GM18858 (cell line): ENCODE measurements at regions not wholly inside any gene's neighbourhood (a gene's known extent, or its start where the extent isn't known, plus 50 kb on each side); places are given as distances from the start of the nearest gene placed in this dataset.

Experiments used
- ATAC-seq: cut with Tn5 transposase; IDR thresholded peaks from one replicate; pipeline ENCODE4 v1.9.1; 2021; ENCODE audit not compliant: unreplicated experiment

DNA sequence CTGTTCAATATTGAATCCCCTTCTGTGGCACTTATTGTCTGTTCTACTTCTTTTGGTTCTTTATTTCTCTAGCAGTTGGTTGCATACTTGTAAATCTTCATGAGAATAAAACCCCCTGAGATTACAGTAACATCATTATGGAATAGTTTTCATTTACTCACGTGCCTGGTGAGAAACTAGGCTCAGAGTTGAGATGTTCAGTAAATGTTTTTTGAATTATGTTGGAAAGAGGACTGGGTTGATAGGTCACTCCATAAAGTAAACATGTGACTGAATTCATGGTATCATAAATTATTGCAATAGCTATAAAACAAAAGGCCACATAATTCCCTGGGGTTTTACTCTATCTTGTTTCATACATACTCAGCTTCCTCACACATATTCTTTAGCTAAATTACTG lies 174.2 kb upstream of the C9orf72 start:
- no peak for ATAC-seq

DNA sequence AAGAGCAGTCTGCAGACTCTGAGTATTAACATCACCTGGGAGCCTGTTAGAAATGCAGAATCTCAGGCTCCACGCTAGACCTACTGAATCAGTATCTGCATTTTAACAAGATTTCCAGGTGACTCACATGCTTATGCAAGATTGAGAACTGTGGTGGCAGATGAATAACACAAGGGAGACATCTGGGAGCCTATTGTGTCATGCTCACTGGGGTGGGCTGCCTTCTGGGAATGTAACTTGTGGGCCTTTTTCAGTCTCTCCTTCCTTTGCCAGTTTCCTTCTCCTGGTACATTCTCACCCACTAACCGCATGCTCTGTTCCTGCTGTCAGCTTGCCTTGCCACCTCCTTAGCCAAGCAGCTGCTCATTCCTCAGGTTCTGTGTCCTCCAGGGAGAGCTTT lies 176.6 kb upstream of the C9orf72 start:
- no peak for ATAC-seq

DNA sequence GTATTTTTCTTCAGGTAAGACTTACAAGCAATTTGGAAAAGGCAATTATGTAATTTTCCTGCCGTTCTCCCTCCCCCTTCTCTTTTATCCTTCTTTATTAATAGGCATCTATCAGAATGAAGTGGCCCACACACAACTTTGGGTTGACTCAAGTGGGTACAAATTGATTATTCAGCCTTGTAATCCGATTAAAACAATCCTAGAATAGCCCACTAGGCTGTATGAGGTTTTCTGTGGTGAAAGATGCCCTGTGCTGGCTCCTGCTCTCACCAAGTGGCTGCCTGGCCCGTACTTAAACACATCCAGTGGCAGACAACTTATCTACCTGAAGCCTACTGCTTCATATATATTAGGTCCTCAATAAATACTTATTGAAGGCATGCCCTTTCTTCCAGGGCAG lies 177.3 kb upstream of the C9orf72 start:
- ATAC-seq, result no peak

DNA sequence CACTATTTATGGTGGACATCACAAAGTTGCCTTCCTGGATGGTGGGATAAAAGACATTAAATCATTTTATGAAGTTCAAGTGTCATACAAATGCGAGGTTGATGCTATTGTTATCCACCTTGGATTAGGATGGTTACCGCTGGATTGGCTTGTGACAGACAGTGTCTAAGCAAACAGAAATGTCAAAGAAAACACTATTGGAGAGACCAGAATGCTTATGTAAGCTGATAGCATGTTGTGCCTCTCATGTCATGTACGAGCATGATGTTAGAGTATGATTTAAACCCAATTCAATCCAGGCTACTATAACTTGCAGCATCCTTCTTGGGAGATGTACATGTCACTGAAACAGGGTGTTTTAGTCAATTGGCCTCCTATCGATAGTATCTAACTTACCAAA lies 178.8 kb upstream of the C9orf72 start:
- no peak for ATAC-seq

DNA sequence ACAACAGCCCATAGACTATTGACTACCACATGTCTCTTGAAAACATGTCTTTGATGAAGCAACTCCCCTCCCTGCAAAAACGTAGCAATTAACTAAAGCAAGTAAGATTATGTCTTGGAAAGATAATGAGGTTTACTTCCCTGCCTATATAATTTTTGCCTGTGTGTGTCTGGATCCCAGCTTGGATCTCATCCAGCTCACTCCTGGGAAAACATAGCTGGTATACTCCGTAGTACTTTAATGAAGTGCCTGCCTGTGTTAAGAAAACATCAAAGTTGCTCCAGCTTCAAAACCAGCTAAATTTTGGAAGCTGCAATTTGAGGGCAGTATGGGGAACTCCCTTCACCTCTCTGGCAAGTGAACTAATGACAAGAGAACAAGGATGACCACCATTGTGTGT lies 182.6 kb upstream of the C9orf72 start:
- no peak for ATAC-seq

DNA sequence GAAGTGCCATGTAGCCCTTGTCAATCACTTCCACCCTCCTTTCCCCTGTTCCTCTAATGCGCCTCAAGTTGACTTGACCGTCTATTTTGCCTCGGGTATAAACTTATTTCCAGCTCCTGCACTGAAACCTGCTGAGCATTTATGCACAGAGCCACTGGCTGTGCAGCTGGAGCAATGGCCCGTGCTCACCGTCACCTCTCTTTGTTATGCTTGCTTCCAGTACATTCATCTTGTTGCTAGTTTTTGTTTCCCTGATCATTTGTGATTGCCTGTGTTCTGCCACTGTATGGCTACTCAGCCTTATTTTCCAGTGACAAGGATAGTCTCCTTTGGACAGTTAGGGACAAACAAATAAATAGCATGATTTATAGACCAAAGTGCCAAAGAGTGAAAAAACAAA lies 183.1 kb upstream of the C9orf72 start:
- ATAC-seq, result no peak

DNA sequence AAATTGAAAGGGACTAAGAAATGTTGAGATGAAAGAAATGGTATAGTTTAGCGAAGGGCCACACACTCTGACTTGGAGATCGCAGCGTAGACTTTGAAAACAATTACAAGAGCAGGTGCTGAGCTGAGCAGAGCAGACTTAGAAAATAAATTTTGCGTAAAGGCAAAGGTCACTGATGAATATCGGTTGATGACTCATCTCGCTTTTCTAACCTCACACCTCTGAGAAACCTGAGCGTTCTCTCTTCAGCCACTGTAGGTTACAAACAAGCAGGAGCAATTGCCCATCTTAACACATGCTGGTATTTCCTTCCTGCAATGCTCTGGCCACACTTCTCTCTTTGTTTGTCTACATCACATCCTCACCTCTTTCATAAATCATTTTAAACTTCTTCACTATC lies 190.6 kb upstream of the C9orf72 start:
- ATAC-seq, result no peak

DNA sequence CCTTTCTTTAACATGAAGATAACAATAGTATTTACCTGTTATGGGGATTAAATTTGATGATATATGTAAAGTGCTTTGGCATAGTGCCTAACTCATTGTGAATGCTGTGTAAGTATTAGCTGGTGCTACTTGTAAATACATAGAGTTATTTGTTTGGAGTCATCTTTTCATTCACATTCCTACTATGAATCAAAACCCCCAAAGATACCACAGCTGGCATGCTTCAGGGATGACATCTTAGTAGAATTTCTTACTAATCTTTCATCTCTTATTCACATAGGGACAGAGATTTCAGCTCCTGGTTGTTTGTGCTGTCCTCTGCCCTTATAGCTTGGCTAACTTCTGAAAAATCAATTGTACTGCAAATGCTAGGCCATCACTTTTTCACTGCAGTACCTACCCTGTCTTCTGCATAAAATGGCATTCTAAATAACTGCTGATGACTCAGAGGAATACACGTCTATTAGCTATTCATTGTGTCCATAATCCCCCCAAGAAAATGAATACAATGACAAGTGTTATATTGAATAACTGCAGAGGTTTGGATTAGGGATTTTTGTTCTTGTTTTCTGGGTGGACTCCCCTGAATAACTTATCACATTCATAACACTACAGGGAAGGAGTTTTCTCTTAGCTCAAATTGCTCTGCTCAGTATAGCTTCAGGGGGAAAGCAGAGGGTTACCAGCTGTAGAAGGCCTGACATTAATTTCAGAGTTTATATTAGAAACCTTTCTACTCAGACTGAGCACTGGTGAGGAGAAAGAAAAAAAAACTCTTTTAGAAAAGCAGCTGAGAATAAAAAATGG lies 192.2 kb upstream of the C9orf72 start:
- ATAC-seq, result no peak

DNA sequence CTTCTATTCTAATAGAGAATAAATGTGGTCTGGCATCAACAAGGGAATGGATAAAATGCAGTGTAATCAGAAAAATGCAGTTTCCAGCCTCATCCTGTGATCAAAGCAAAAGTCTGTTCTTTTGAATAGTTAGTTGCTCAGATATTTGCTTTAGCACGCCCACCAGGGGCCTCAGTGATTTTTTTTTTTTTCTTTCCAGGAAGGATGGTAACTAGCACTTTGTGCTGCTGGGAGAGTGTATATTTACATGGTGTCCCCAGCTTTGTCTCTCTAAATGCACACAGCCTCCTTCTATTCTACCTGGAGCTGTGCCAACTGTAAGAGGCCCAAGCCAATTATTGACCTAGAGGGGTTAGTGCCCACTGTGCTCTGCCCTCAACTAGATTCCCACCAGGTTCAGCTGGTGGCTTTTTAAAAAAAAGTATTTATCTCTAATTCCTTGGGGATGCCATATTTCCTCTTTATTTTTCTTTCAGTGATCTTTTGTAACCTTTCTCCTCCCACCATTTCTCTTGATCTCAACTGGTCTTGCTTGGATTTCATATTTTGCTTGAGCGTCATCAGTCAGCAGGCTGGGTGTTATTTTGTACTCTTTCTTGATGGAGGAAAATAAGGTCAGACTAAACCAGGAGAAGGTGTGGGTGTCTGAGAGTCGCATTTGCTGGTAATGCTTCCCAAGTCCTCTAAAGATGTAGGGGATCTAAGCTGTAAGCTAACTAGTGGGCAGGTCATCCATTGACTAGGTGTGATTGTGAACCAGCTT lies 193.0 kb upstream of the C9orf72 start:
- ATAC-seq, result no peak

DNA sequence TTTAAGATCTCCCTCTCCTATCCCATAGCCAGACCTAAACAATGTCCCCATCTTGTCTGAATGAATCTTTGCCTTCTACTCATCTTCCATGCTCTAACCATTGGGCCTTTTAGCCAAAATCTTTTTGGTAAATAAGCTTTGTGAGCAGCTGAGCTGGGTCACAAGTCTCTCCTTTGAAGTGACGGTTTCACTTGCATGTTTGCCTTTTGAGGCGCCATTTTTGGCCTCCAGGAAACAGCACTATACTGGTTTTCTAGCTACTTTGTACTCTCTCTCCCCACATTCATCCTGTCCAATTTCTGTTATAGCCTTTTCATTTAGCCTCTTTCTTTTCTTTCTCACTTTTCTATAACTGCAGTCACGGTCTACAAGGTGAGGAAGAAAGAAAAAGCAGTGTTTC lies 195.5 kb upstream of the C9orf72 start:
- no peak for ATAC-seq

DNA sequence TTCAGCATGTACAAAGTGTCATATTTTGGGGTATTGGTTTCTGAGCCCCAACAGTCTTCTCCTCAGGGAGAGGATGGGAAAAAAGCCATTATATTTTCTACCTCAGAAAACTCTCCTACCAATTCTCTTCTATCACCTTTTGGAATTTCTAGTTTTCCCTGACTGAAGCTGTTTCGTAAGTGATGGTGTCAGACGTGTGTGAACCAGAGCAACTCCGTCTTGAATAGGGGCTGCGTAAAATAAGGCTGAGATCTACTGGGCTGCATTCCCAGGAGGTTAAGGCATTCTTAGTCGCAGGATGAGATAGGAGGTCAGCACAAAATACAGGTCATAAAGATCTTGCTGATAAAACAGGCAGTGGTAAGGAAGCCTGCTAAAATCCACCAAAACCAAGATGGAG lies 197.3 kb upstream of the C9orf72 start:
- ATAC-seq, result no peak

DNA sequence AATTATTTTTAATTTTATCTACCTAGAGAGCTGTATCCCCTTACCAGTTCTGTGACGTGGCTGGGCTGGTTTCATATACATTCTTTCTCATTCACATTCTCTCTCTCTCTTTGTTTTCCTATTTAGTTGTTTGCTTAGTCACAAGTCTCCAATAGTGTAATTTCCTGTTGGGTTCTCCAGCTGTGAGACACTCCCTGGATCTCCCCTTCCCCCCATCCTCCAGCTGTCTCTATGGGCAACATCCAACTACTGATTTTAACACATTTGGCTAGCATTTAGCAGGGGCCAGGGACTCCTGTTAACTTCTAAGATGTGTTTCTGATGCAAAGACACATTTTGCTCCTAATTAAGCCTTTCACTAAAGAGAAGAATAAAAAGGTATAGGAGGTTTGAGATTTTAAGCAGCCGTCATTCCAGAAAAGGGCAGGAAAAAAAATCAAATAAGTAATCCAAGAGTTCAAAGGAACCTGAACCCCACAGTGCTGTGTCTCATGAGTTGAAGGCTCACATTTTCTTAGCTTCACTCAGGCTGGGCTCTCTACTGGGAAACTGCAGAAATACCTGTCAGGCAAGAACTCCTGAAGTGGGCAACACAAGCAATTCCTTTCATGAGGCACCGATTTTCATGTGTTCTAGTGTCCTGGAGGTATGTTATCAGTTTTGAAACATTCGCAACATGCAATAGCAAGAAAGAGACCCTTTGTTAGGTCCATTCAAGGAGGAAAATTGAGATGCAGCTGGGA lies 198.7 kb upstream of the C9orf72 start:
- no peak for ATAC-seq

DNA sequence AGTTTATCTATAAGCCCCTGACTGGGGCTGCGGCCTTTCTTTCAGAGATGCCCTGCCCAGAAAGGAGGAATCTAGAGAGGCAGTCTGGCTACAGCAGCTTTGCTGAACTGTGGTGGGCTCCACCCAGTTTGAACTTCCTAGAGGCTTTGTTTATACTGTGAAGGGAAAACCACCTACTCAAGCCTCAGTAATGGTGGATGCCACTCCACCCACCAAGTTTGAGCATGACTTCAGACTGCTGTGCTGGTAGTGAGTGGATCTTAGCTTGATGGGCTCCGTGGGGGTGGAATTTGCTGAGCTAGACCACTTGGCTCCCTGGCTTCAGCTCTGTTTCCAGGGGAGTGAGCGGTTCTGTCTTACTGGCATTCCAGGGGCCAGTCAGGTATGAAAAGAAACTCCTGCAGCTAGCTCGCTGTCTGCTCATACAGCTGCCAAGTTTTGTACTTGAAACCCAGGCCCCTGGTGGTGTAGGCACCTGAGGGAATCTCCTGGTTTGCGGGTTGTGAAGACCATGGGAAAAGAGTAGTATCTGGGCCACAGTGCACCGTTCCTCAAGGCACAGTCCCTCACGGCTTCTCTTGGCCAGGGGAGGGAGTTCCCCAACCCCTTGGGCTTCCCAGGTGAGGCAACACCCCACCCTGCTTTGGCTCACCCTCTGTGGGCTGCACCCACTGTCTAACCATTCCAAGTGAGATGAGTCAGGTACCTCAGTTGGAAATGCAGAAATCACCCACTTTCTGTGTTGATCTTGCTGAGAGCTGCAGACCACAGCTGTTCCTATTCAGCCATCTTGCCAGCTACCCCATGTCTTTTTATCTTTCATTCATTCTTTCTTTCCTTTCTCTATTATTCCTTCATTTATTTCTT lies 211.8 kb upstream of the C9orf72 start:
- peak; percentile 36 for ATAC-seq

DNA sequence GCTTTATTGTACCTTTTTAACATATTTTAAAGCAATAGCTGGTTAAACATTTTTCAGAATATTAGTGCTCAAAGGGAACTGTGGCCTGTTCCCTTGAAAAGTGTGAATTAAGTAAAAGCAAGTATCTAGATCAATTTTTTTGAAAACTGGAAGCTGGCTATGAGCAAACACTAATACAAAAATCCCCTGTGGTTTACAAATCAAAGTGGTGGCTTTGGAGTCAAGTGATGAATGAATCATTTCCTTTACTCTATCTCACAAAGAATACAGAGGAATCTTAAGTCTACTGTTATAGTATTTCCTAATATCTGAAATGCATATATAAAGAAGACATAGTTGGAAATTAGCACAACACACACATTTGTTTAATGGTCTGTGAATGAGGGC lies 212.4 kb upstream of the C9orf72 start:
- peak; percentile 67 for ATAC-seq

DNA sequence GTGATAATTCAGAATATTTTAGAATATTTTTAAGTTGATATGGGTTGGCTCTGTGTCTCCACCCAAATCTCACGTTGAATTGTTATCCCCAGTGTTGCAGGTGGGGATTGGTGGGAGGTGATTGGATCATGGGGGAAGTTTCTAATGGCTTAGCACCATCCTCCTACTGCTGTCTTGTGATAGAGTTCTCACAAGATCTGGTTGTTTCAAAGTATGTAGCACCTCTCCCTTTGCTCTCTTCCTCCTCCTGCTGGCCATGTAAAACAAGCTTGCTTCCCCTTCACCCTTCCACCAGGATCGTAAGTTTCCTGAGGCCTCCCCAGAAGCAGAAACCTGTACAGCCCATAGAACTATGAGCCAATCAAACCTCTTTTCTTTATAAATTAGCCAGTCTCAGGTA lies 214.6 kb upstream of the C9orf72 start:
- no peak for ATAC-seq

DNA sequence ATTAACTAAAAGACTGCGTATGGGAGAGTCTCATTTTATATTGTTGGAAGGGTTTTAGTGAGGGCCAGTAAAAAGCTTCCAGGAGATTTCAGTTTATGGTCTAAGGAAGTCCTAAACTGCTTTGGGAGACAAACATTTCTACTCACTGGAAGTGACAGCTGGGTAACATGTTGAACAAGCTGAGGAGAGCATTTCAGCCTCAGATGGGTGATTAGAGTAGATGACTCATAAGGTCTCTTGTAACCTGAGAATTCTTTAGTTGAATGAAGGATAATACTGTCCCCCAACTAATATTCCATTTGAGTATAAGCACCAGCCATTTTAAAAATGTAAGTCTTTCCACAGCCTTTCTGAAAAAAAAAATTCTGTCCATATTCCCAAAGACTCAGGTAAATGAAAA lies 218.0 kb upstream of the C9orf72 start:
- ATAC-seq, result no peak

DNA sequence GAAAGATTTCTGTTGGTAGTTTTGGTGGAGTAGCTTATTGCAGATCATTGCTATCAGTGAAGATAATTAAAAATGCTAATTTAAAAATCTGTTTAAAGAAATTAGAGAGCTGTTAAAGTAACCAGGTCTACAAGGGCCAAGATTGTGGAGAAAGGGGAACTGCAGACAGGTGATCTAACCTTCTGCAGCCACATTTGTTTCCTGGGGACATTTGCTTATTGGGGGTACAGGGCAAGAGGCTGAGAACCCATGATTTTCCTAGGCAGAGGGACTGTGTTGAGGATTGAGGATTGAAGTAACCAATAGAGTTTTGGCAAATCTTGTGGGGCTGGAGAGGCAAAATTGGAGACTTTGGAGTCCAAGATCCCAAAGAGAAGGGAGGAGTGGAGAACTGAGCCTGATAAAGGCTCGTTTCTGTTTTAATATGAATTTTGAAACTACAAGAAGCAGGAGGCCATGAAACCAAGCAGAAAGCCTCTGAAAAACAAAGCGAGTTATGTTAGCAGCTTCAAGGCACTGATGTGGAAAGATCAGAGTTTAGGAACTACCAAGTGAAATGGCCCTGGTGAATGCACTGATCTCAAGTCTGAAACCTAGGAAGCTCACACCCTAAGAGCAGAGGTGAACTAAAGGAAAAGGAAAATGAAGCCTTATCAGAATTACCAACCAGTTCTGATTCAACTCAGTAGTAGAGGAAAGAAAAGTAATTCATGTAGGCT lies 219.8 kb upstream of the C9orf72 start:
- no peak for ATAC-seq

DNA sequence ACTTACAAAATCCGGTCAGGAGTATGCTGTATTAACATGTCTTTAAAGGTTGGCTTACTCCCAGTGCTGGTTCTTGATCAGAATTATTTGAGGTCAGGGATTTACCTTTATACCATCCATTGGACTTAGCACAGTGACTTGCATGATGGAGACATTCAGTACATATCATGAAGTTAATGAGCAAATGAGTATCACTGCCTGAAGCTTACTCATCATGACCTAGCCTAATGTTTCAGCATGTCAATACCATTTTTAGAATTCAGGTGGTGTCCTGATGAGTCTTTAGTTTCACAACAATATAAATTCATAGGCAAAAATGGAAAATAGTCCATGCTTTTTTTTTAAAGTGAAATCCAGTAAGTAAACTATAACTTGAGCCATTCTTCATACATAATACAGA lies 226.0 kb upstream of the C9orf72 start:
- ATAC-seq, result no peak

DNA sequence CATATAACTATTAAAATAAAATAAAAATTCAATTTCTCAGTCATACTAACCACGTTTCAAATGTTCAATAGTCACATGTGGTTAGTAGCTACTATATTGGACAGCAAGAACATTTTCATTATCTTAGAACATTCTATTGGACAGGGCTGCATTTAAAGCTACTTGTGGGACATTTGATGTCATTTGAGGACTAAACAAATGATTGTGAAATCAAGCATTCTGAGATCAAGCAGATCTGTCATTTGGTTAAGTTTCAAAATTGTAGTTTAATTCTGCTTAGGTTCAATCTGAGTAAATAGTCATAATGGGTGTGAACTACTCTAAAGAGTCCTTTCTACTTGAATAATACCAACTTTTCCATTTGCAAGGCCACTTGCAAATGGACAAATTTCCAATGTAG lies 226.9 kb upstream of the C9orf72 start:
- ATAC-seq, result no peak

DNA sequence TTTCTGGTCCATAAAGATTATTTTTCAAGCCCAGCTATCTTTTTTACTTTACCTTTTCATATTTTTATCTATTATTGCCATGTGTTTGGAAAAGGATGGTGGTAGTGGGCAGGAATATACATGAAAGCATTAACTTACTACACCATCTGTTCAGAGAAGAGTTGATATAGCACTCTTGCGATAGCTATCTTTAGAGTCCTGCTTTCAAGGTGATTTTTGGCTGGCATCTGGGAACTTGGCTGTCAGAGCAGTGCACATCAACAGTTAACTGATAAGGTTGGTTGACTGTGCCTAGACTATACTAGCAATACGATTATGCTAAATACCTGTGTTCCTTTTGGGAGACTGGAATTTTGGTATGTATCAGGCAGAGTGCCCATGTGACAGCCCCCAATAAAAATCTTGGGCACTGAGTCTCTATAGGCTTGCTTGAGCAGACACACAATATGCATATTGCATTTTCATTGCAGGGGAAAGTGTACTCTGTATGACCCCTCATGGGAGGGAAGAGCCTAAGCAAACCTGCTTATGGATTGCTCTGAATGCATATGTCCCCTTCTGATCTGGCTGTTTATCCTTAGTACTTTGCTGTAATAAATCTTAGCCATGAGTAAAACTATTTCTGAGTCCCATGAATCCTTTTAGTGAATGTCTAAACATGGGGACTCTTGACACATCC lies 227.6 kb upstream of the C9orf72 start:
- ATAC-seq, result no peak
